HCEC 1CT (cell line): ENCODE measurements at regions not wholly inside any gene's neighbourhood (a gene's known extent, or its start where the extent isn't known, plus 50 kb on each side); places are given as distances from the start of the nearest gene placed in this dataset.

Source experiments
- DNase-seq: peaks from one replicate; pipeline ENCODE4 v3.0.0-alpha.2; 2017

GRCh38 chr6:165906736-165907135 is 243.7 kb upstream of the PDE10A start:
- no peak for DNase-seq

GRCh38 chr6:165905744-165906143 is 242.7 kb upstream of the PDE10A start:
- no peak for DNase-seq

- DNase-seq, result no peak
Observed at GRCh38 chr6:165900970-165901369, 237.9 kb upstream of the PDE10A start.

GRCh38 chr6:165899611-165900010 is 236.6 kb upstream of the PDE10A start:
- DNase-seq, result no peak

- no peak for DNase-seq
Observed at GRCh38 chr6:165895421-165896165, 232.6 kb upstream of the PDE10A start.

GRCh38 chr6:165894171-165894825 is 231.3 kb upstream of the PDE10A start:
- no peak for DNase-seq

GRCh38 chr6:165893431-165893830 is 230.4 kb upstream of the PDE10A start:
- DNase-seq, result no peak

GRCh38 chr6:165891320-165891719 is 228.3 kb upstream of the PDE10A start:
- DNase-seq, result no peak

- DNase-seq, result no peak
Observed at GRCh38 chr6:165890404-165890735, 227.3 kb upstream of the PDE10A start.

- no peak for DNase-seq
Observed at GRCh38 chr6:165889636-165890403, 226.8 kb upstream of the PDE10A start.

- DNase-seq, result no peak
Observed at GRCh38 chr6:165886169-165886568, 223.1 kb upstream of the PDE10A start.

- DNase-seq, result peak; percentile 35
Observed at GRCh38 chr6:165884813-165885765, 222.0 kb upstream of the PDE10A start.

GRCh38 chr6:165883851-165884640 is 221.0 kb upstream of the PDE10A start:
- peak; percentile 1 for DNase-seq

- no peak for DNase-seq
Observed at GRCh38 chr6:165881806-165882205, 218.8 kb upstream of the PDE10A start.

- DNase-seq, result no peak
Observed at GRCh38 chr6:165880686-165881085, 217.6 kb upstream of the PDE10A start.

- no peak for DNase-seq
Observed at GRCh38 chr6:165877773-165878172, 214.7 kb upstream of the PDE10A start.

GRCh38 chr6:165877192-165877591 is 214.2 kb upstream of the PDE10A start:
- DNase-seq, result no peak

GRCh38 chr6:165876588-165876987 is 213.5 kb upstream of the PDE10A start:
- DNase-seq, result no peak

GRCh38 chr6:165875946-165876345 is 212.9 kb upstream of the PDE10A start:
- no peak for DNase-seq

GRCh38 chr6:165873976-165874375 is 210.9 kb upstream of the PDE10A start:
- DNase-seq, result no peak

GRCh38 chr6:165872811-165873210 is 209.8 kb upstream of the PDE10A start:
- DNase-seq, result no peak

GRCh38 chr6:165872311-165872710 is 209.3 kb upstream of the PDE10A start:
- DNase-seq, result no peak
